ENCODE measurements at regions not wholly inside any gene's neighbourhood (a gene's known extent, or its start where the extent isn't known, plus 50 kb on each side); places are given as distances from the start of the nearest gene placed in this dataset.
"Not testable (repeated sequence)": the region's sequence is repeated elsewhere in the genome, so short reads cannot be mapped to it uniquely, and the experiment has no call there.

- no peak for DNase-seq
Measured at GRCh38 chr7:70846208-70846607, 285.7 kb upstream of the GALNT17 start.

GRCh38 chr7:70849580-70850235 is 282.2 kb upstream of the GALNT17 start:
- DNase-seq, result no peak

GRCh38 chr7:70855373-70855772 is 276.6 kb upstream of the GALNT17 start:
- DNase-seq, result no peak

GRCh38 chr7:70856901-70857630 is 274.9 kb upstream of the GALNT17 start:
- DNase-seq, result peak; percentile 1 to 71

- no peak for DNase-seq
Measured at GRCh38 chr7:70857793-70858545, 274.0 kb upstream of the GALNT17 start.

- DNase-seq, result no peak
Measured at GRCh38 chr7:70867513-70867912, 264.4 kb upstream of the GALNT17 start.

GRCh38 chr7:70870349-70870748 is 261.6 kb upstream of the GALNT17 start:
- no peak for DNase-seq

GRCh38 chr7:70872188-70872587 is 259.8 kb upstream of the GALNT17 start:
- DNase-seq, result no peak

GRCh38 chr7:70881167-70881847 is 250.6 kb upstream of the GALNT17 start:
- DNase-seq, result no peak

GRCh38 chr7:70883750-70884439 is 248.0 kb upstream of the GALNT17 start:
- no peak for DNase-seq

- no peak for DNase-seq
Measured at GRCh38 chr7:70884440-70884764, 247.5 kb upstream of the GALNT17 start.

GRCh38 chr7:70884809-70885208 is 247.1 kb upstream of the GALNT17 start:
- DNase-seq, result no peak

- DNase-seq, result no peak
Measured at GRCh38 chr7:70886547-70886946, 245.4 kb upstream of the GALNT17 start.

- DNase-seq, result no peak
Measured at GRCh38 chr7:70887186-70887585, 244.8 kb upstream of the GALNT17 start.

- DNase-seq, result no peak
Measured at GRCh38 chr7:70890147-70890969, 241.6 kb upstream of the GALNT17 start.

- DNase-seq, result no peak
Measured at GRCh38 chr7:70893422-70893821, 238.5 kb upstream of the GALNT17 start.

GRCh38 chr7:70893971-70894715 is 237.8 kb upstream of the GALNT17 start:
- DNase-seq, result no peak

GRCh38 chr7:70894799-70895198 is 237.1 kb upstream of the GALNT17 start:
- no peak for DNase-seq

GRCh38 chr7:70895337-70896200 is 236.4 kb upstream of the GALNT17 start:
- not testable (repeated sequence) for DNase-seq

Measured in inflammatory macrophage treated with lipopolysaccharide for 1 hour (primary cell).